COLO829 (cell line): ENCODE measurements at regions not wholly inside any gene's neighbourhood (a gene's known extent, or its start where the extent isn't known, plus 50 kb on each side); places are given as distances from the start of the nearest gene placed in this dataset.
"Not testable (repeated sequence)": the region's sequence is repeated elsewhere in the genome, so short reads cannot be mapped to it uniquely, and the experiment has no call there.

Source experiments
- DNase-seq: peaks from one replicate; pipeline ENCODE4 v3.0.0; 2012; ENCODE audit warnings: low spot score

DNA sequence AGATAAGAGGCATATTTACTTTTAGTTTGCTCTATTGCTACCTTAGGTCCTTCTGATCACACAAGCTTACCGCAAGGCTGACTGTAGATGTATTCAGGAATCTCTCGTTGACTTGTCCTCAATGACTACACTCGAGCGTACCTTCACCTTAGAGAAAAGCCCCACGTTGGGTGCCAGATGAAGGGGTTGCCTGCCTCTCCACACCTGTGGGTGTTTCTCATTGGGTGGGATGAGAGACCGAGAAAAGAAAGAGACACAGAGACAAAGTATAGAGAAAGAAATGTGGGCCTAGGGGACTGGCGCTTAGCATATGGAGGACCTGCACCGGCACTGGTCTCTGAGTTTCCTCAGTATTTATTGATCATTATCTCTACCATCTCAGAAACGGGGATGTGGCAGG, 51.8 kb downstream of the ASCL4 start:
- DNase-seq: no peak

DNA sequence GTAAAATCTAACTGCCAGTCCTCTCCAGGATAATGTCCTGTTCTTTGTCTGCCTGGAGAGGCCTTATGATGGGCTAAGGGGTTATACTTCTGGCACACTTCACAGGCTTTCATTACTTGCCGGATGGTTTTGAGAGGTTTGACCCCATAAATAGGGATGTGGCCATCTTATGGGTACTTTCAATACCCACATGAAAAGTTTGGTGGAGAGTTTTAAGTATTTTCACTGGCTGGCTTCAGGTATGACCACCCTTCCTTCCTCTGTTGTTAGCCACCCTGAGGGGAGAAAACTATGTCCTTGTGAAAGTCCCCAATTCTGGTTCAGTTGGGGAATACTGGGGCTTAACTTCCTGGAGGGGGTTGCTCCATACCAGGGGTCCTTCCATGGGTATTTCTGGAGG, 54.8 kb downstream of the ASCL4 start:
- no peak for DNase-seq

DNA sequence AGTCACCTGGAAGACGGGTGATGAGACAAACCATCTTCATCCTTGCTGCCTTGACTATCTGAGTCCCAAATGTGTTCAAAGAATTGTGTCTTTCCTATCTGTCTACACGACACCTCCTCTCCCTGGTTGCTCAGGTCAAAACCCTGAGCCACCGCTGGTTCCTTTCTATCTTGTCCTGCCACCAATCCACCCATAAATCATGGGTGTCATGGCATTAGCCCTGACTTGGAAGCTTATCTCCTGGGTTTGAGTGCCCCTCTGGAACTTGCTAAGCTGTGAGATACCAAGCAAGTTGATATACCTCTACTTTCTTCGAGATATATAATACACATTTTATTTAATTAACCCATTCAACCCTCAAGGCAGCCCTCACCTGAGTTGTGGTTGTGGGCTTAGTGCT, 57.9 kb downstream of the ASCL4 start:
- DNase-seq: no peak

- no peak for DNase-seq
Measured at GRCh38 chr12:107840186-107840585, 65.7 kb downstream of the ASCL4 start.

GRCh38 chr12:107843351-107844311, 69.1 kb downstream of the ASCL4 start:
- DNase-seq: no peak

- DNase-seq: no peak
Measured at GRCh38 chr12:107844312-107844921, 69.9 kb downstream of the ASCL4 start.

- DNase-seq: no peak
Measured at GRCh38 chr12:107845226-107845979, 70.9 kb downstream of the ASCL4 start.

- DNase-seq: no peak
Measured at GRCh38 chr12:107845980-107846659, 71.6 kb downstream of the ASCL4 start.

DNA sequence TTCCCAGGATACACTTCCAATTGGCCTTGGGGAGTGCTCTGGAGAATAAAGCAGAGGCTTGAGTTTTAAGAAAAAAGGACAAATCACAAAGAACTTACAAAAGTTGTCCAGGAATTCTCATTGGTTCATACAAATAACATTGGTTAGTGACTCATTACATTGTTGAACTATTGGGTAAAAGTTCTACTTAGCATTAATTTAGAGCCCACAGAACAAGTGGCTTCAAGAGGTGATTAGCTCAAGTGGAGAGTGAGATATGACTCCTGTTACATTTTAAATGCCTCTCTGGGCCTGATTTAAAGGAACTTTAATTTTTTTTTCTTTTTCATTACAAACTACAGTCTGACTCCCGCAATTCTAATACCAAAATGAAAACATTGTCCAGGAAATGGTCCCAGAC, 72.9 kb downstream of the ASCL4 start:
- DNase-seq: no peak

DNA sequence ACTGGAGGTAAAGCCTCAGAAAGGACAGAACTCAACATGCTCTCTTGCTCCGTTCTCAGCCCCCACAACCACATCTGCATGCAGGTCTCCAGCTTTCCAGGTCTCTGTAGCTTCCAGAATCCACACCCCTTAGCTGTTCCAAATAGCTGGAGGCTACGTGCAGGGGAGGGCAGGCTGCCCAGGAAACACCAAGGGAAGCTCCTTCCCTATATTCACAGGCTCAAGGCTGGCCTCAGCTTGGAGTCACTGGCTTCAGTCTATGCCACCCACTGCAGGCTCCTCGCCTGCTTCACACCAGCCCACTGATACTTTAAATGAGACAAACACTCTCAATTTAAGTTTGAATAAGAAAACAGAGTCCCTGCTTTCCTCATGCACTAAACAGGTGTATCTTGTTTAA, 73.3 kb downstream of the ASCL4 start:
- DNase-seq: no peak

DNA sequence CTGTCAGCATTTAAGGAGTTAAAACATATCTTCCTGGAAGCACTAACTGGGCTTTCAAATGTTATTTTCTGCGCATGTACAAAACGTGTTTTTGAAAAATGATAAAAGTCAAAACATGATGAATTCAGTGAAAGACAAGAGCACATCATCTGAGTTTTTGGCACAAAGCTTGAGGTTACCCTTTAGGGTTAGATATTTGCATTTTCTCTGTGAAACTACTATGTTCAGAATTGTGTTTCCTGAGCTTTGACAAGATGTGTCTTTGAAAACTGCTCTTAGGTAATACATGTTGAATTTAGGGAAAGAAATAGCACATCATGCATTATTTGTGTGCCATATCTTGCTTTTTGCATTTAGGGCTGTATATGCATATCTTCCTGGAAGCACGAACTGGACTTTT, 79.0 kb downstream of the ASCL4 start:
- DNase-seq: no peak

DNA sequence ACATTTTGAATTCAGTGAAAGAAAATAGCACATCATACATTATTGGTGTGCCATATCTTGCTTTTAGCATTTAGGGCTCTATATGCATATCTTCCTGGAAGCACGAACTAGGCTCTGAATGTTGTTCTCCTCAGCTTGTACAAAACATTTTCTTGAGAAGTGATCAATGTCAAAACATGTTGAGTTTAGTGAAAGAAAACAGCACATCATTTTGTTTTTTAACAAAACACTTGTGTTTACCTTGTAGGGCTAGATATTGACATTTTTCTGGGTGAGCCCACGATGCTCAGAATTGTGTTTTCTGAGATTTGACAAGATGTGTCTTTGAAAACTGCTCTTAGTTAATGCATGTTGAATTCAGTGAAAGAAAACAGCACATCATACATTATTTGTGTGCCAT, 81.0 kb downstream of the ASCL4 start:
- DNase-seq: no peak

DNA sequence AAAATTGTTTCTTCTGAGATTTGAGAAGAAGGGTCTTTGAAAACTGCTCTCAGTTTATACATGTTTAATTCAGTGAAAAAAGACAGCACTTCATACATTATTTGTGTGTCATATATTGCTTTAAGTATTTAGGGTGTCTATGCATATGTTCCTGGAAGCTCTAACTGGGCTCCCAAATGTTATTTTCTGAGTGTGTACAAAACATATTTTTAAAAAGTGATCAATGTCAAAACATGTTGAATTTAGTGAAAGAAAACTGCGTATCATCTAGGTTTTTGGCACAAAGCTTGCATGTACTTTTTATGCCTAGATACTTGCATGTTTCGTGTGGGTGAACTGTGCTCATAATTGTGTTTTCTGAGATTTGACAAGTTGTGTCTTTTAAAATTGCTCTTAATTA, 81.6 kb downstream of the ASCL4 start:
- DNase-seq: no peak

DNA sequence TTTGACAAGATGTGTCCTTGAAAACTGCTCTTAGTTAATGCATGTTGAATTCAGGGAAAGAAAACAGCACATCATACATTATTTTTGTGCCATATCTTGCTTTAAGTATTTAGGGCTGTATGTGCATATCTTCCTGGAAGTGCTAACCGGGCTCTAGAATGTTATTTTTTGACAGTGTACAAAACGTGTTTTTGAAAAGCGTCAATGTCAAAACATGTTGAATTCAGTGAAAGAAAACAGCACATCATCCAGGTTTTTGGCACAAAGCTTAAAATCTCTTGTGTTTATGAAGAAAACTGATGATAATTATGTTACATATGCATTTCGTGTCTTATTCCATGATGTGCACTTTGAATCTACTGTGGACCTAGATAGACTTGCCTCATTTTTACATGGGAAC, 82.7 kb downstream of the ASCL4 start:
- DNase-seq: no peak

DNA sequence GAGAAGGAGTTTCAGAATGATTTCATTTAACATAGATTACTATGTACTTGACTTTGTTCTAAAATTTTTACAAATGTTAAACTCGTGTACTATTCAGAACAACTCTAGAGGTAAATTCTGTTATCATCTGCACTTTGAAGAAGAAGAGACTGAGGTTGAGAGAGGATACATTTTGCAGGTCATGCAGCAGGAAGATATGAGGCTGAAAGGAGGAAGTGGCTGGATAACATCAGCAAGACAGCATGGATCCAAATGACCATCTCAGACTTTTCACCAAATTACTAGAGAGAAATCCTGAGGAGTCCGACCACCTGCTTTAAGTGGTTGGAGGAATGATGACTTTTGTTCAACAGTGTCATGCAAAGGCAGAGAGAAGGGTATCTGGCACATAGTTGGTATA, 84.9 kb downstream of the ASCL4 start:
- no peak for DNase-seq

DNA sequence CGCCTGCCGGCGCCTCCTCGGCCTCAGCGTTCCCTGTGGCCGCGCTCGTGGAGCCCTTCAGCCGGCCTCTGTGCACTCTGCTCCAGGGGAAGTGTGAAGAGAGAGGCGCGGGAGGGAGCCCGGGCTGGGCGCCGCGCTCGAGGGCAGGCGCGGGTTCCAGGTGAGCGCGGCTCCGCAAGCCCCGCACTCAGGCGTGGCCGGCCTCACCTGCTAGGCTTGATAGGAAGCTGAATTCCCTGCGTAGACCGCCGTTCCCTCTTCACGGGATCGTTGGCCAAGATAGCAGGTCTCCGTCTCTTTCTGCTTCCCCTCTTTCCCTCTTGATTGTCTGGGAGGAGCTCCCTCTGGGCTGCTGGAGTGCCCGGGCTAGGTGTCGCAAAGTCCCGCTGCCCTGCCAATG, 89.7 kb downstream of the ASCL4 start:
- DNase-seq: no peak

DNA sequence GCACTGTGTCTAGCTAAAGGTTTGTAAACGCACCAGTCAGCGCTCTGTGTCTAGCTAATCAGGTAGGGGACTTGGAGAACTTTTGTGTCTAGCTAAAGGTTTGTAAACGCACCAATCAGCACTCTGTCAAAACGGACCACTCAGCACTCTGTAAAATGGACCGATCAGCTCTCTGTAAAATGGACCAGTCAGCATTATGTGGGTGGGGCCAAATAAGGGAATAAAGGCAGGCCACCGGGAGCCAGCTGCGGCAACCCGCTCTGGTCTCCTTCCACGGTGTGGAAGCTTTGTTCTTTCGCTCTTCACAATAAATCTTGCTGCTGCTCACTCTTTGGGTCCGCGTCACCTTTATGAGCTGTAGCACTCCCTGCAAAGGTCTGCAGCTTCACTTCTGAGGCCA, 90.2 kb downstream of the ASCL4 start:
- not testable (repeated sequence) for DNase-seq

GRCh38 chr12:107873223-107873622, 98.7 kb downstream of the ASCL4 start:
- no peak for DNase-seq

DNA sequence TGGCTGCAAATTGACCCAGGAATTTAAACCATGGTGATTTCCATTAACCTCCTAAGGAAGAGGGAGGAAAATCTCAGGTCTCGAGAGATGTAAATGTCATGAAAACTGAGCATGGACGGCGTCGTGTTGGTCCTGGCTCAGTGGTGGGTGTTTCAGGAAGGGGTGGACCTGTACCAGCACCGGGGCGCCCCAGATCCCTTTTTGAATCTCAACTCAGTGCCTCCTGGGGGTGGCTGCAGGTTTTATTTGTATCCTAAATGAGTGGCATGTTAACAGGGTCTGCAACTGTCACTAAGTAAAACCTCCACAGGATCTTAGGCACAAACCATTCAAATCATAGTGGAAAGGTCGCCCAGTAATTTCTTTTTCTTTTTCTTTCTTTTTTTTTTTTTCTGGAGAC, 101.3 kb downstream of the ASCL4 start:
- DNase-seq: no peak

DNA sequence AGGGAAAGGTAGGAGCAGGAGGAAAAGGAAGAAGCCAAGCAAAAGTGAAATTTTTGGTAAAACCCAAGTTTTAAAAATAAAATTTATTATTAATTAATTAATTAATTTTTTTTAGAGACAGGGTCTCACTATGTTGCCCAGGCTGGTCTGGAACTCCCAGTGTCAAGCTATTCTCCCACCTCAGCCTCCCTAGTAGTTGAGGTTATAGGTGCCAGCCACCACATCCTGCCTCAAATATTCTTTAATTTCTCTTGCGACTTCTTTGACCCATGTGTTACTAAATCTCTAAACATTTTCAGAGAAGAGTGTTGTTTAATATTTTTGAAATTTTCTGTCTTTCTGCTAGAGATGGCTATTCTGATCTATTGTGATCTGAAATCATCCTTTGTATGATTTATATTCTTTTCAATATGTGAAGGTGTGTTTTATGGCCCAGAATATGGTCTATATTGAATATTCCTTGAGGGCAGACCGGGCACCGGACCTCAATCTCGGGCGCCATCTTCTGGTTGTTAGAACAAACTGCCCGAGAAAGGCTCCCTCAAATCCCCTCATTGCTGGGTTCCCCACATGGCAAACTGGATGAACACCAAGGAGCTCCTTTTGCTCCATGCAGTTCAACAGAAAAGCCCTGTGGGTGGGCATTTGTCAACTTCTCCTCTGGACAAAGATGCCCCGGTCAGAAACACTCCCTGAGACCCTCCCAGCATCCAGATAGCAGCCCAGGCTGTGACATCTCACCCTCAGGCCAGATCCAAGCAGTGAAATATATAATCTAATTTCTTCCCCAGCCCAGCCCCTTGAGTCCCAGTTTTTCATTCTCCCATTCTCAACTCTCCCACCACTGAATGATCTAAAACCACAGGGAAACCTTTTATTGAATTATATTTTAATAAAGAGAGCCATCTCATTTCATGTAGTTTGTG, 110.5 kb downstream of the ASCL4 start:
- peak; percentile 30 for DNase-seq

DNA sequence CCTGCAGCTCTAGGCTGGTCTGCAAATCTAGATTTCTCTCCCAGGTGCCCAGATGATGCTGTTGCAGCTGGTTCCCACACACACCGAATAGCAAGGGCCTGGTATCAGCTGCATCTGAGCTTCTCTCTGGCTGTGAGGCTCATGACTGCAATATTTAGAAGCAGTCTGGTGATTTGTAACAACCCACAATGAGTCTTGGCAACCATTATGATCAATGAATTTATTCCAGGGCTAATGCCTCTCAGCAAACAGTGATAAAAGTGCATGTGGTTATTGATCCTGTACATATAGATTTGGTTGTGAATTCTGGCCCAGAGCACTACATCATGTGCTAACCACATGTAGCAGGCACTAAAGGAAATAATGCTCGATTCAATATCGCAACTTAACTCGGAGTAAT, 114.3 kb downstream of the ASCL4 start:
- DNase-seq: no peak
